PFSK-1 (cell line): ENCODE measurements at regions not wholly inside any gene's neighbourhood (a gene's known extent, or its start where the extent isn't known, plus 50 kb on each side); places are given as distances from the start of the nearest gene placed in this dataset.

Source experiments
- POLR2AphosphoS5 ChIP-seq: IDR thresholded peaks from 2 replicates; pipeline ENCODE4 v1.6.1; 2012; ENCODE audit warnings: low read depth, mild to moderate bottlenecking, control low read depth, low read length, moderate library complexity
- REST ChIP-seq, 2 experiments: IDR thresholded peaks; 2 replicates each; pipeline versions ENCODE4 v1.6.1 to v1.8.0; 2011 to 2012; ENCODE audit warnings: low read depth in 2 of 2, low read length in 2 of 2, control low read depth in 1 of 2, inconsistent platforms in 1 of 2, mild to moderate bottlenecking in 1 of 2, moderate library complexity in 1 of 2; ENCODE audit not compliant: insufficient read depth in 1 of 2

- TF ChIP-seq POLR2AphosphoS5 (no peak), REST (IDR thresholded peaks at IDR 0.05; ENCODE audit: insufficient read depth in 1 of 2, low read depth in 2 of 2, low read length in 2 of 2) (no peak)
These were observed 808.6 kb upstream of the ARGLU1 start for GRCh38 chr13:107376341-107377125.
